Hypothalamus (tissue), 51 donors: ENCODE measurements at regions not wholly inside any gene's neighbourhood (a gene's known extent, or its start where the extent isn't known, plus 50 kb on each side); places are given as distances from the start of the nearest gene placed in this dataset.
"Not testable (repeated sequence)": the region's sequence is repeated elsewhere in the genome, so short reads cannot be mapped to it uniquely, and the experiment has no call there.

Experiments
- DNase-seq, 51 donors: peaks; one replicate each; lab custom pipeline; 2025; lab: John Stamatoyannopoulos, UW

DNA sequence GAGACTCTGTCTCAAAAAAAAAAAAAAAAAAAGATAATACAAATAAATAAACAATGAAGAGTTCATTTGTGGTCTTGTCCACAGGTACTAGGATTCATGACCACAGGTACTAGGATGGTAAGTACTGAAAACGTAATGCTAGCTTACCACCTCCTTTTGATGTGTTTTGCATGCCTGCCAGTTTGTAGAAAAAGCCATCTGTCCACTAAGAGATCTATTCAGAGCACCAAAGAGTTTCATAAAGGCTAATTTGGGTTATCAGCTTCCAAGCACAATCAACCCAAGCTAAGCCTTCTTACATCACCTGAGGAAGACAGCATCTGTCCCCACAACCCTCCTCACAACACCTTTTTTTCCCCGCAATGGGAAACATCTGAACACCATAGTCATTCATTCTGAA lies 477.2 kb downstream of the ZEB2 start:
- DNase-seq, result no peak

DNA sequence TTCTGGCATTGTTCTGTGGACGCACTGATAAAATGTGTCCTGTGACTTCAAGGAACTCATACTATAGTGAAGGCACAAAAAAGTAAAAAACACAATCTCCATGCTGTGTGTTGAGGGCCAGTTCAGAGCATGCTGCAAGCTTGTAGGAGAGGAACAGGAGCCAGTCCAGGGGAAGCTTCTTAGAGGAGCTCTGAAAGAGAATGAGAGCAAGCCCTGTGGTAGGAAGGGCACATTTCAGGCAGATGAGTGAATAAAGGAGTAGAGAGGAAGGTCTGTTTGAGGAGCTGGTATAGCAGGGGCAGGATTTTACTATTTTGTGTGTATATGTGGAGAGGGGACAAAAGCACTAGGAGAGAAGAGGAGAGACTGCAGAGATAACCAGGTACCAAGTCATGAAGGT lies 478.3 kb downstream of the ZEB2 start:
- DNase-seq, result no peak

DNA sequence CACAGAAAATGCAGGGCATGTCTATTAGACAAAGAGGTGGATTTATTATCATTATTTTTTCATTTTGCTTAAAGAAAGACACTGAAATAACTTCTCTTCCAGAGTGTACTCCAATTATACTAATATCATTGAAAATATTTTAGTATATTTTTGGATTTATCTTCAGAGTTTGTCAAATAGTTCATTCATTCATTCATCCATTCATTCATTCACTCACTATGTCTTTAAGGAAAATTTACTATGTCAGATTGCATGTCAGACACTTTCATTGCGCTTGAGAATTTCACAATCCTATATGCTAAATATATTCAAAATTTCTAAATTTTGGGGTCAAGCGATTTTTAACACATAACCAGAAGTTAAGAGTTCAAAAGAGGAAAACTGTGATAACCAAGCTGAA lies 479.1 kb downstream of the ZEB2 start:
- DNase-seq, result no peak

DNA sequence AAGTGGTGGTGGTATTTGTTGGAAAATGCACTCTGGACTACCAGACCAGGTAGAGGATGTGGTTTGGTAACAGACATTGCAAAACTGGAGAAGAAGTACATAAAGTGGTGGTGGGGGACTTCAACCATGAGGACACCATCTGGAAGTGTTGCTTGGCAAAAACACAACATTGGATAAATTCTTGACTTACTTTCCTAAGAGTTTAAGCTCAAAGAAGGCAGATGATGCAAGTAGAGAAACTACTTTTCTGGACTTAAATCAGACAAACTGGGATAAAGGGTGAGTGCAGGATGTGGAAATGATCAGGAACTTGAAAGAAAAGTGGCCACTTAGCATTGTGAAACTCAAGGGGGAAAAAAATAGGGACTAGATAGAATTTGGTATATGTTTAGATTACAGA lies 487.4 kb downstream of the ZEB2 start:
- no peak for DNase-seq

DNA sequence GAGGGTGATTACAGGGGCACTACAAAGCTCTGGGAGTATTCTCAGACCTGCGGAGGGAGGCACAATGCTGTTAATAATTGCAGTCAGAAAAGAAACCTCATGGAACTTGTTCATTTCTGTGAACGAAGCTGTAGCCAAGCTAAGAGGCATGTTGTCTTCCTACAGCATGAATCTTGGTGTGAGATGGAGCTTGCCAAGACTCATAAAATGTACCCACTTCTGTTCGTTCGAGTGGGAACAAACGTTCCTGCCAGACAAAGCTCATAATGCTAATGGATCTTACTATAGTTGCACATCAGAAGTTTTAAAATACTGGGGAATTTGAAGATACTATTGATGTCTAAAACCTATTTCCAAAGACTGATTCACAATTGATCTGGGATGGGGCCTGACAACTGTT lies 489.1 kb downstream of the ZEB2 start:
- DNase-seq, result peak in 1 of 51 donors; percentile 4

DNA sequence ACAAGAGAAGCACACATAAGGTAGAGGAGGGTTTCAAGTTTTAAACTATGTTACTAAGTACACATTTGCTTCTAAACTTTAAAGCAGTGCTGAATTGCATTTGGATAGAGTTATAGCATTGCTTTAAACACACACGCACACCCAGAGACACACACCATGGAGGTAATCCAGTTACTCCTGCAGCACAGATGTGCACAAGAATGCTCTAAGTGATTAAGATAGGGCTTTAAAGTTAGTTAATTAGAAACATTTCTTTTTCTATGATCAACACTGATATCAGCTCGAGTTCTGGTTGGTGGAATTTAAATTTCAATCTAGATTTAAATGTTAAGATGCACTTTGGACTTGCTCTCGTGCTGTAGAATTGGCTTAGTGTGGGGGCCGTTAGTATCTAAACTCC lies 492.3 kb downstream of the ZEB2 start:
- DNase-seq, result no peak

DNA sequence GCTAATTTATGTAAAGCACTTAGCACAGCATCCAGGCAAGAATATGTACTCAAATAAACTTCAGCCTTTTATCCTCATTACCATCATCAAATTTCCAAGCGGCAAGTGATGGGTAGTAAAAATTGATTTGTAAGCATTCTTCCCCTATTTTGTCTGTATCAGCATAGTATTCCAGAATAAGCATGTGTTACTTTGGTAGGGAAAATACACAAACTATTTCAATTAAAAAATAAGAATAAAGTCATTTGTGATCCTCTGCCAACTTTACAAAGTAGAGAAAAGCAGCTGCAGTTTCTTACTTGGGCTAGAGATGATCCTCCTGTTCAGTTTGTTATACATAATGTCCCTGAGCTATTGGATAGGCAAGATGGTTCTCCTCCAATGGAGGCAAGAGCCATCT lies 493.2 kb downstream of the ZEB2 start:
- no peak for DNase-seq

DNA sequence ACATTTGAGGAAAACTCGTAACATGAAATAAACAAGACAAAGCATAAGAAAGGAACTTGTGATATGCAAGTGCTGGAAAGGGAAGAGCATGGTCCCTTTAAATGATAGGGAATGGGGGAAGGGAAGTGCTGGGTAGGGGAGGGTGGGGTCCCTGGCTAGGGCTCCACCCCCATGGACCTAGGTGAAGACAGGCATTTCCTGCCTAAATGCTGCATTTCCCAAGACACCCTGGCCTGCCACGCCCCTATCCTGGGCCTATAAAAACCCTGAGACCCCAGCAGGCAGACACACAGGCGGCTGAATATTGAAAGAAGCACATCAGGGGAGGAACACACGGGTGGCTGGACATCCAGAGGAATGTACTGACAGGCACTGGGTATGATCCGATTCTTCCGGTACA lies 499.9 kb downstream of the ZEB2 start:
- no peak for DNase-seq

DNA sequence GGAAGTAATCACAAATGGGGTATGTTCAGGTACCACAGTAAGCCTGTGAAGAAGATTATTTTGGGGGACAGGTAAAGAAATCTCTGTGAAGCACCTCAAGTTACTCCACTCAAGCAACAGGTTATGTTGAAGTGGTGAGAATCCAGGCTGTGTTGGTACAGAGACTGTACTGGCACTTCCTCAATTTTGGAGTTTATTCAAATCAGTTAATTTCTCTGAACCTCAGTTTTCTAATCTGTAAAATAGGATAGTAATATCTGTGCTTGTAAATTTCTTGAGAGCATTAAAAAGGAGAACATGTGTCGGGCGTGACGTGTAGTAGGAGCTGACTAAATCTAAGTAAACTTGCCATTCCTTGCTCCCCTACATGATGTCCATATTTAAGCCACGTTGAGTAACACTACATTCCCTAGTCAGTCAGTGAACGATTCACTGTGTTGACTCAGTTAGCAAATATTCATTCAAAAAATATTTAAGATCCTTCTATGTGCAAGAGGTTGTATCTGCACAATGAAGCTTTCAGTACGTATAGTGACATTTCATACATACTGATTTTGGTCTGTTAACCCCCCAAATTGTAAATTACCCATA lies 504.2 kb downstream of the ZEB2 start:
- DNase-seq, result no peak

DNA sequence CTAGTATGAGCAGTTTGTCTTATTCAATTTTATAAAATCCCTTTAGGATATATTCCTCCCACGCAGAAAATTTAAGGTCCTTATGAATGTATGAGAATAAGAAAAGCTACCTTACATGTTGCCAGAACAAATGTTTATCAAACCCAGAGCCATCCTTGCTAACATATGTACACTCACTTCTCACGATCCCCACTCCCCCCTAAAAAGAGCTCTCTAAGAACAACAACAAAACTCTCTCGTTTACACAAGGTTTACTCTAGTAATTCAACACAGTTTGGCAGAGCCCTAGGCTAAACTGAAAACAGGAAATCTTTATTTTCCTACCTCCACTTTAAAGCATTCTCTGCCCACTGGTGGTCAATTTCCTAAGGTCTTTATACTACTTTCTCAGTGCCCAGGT lies 504.9 kb downstream of the ZEB2 start:
- no peak for DNase-seq

DNA sequence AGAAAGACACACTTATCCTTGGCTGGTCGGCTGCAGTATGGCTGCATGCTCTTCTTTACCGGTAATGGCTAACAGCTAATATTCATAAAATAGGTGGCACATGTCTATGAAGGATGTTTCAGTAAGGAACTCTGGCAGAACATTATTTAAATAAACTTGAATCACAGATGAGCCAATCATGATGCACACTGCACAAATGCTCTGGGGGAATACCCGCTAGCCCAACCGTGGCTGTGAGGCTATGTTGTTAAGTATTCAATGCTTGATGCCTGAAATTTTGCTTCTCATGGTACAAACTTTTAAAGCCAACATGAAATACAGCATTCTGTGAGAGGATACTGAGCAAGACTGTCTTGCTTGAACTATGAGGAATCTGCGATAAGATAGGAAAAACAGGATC lies 505.8 kb downstream of the ZEB2 start:
- no peak for DNase-seq

DNA sequence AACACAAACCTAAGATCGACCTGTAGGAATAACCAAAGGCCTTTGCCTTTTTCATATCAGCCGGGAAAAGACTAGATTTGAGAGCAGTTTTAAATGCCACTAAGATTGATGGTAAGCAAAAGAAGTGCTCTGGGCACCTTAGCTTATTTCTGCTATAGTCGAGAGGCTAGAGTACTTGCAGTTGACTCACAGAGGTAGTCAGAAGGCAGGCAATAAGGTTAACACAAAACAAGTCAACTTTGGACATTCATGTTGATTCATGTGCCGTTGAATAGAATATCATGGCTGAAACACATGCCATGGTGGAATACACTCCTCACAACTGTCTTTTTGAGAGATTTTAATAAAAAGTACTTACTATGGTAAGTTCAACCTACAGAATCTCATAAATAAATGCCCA lies 507.6 kb downstream of the ZEB2 start:
- no peak for DNase-seq

DNA sequence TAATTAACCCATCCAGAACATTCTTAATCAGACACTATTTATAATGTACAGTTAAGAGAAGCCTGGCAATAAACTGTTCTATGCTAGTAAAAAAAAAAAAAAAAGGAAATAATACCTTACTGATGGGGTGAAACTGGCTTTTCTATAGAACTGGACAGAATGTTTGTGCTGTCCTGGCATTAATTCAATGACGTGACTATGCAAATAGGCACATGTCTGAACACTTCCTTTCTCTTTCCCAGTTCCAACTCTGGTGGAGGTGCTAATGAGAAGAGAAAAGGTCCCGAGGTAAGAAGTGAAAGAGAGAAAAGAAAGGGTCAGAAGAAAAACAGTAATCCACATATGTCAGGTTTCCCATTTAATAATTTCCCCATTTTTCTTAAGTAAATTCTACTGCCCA lies 508.4 kb downstream of the ZEB2 start:
- no peak for DNase-seq

DNA sequence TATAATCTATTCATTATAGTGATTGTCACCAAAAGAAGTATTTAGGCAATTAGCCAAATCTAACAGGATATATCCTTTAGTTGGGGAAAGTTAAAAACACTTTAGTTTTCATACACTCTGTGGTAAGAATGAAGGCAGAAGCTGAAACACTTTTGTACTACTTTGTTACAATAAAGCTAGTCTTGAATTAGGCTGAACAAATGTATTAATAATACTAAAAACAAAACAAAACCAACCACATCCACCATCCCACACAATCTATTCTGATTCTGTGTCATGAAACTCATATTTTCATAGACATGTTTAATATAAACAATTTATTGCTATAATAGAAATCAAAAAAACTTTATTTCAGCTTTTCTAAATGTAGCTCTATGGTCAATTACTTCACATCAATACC lies 508.8 kb downstream of the ZEB2 start:
- no peak for DNase-seq

DNA sequence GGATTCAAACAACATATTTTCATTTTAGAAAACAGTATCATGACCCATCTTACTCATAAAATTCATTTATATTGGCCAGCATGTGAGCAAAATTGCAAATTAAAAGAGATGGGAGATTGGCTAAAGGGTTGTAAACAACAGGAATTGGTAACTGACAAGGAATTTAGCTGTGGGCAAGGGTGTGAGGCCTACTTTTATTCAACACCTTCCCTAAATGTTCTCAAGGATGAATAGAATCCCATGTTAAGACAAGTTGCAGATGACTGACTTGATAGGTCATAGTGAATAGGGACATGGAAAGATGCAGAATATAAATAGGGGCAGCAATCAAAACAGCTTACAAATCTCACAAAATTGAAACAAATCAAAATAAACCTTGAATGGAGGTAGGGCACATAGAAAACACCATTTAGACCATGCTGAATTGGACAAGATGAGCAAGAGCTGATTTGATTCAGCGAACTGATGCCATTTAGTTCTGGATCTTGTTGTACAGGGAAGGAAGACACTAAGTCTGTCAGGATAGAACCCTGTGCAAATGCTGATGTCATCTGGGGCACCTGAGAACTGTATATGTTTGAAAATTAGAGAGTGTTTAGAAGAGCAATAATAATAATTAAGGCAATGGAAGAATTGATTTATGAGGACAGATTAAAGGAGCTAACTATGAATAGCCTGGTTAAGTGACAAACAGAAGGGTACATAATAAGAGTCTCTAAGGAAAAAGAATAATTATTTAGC lies 509.7 kb downstream of the ZEB2 start:
- DNase-seq, result no peak

DNA sequence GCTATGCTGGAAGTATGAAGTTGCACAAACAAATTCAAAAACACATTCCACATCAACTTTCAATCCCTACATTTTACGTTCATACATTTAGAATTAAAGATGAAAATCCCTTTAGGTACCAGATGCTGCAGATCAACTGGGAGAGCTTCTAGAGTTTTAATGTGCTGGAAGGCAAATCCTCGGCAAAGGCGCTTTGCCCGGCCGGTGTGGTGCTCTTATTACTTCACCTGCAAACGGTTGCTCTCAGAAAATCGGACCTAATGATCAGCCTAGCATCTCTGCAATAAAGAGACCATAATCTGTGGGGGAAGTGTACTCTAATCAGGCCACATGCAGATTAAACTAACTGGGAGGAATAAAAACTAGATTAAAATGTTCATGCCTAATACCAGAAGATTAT lies 513.8 kb downstream of the ZEB2 start:
- no peak for DNase-seq

DNA sequence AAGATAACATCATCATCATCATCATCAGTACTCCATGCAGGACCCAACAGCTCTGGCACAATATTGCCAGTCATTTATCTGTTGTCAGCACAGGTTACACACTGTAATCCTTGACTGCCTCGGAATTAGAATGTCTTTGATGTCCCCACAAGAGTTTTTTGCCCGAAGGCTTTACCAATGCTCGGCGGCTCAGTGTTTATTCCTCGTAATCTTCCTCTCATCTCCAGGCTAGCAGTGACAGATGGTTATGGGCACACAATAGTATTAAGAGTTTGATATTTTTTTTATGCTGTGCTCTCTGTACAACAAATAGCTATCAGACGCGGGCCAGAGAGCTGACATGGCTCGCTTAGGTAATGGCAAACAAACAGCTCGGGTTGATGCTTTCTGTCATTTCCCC lies 515.2 kb downstream of the ZEB2 start:
- no peak for DNase-seq

DNA sequence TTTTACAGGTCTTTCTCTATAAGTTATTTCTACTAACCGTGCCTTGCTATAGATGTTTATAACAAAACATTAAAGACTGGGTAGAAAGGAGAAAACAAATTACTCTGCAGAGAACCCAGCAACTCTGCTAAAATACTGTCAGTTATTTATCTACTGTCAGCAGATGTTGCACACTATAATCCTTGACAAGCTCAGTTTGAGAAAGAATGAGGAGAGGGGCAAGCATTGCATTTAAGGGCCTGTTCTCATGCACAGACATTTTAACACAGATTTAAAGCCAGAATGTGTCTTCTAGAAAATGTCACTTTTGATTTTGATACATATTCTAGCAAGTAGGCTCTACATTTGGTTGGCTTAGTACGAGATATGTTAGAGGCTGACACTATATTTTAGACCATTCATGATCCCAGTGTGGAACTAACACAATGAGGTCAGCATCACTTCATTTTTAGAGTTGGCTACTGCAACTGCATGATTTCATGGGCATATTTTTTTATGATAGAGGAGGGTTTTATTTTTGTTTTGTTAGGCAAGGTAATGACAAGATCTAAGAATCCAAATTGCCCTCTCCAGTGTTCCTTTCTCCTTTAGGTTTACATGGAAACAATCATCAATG lies 516.4 kb downstream of the ZEB2 start:
- DNase-seq, result no peak

DNA sequence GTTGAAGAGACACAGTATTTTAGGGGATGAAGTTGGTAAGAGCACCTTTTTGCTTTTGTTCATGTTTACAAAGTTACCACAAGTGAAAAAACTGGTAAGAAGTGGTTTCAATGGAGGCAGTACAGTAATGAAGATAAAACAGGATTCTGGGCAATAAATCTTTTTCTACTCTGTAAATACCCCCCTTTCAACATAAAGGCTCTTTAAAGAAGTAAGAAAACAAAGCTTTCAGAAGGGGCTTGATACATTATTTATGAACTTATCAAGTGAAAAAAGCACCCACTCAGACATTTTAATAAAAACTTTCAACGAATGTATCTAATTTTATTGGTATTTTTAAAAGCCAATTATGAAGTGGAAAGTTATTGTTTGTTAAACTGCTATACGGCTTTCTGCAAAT lies 522.9 kb downstream of the ZEB2 start:
- DNase-seq, result no peak

DNA sequence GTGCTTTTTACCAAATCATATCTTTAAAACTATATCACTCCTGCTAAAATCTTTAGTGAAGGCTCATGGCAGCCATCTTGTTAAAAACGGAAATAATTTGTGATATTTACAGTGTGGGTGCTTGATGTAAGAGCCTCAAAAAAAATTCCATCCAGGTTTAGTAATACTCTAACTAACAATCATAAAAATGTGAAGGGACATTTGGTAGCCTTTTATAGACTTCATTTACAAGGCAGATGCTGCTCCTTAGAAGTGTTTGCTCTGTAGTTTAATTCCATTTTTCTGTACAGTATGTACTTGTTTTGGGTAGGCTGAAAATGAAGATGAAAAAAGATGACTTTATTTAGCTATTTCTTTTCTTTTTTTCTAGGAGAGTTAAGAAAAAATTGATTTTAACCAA lies 525.0 kb downstream of the ZEB2 start:
- DNase-seq, result no peak

DNA sequence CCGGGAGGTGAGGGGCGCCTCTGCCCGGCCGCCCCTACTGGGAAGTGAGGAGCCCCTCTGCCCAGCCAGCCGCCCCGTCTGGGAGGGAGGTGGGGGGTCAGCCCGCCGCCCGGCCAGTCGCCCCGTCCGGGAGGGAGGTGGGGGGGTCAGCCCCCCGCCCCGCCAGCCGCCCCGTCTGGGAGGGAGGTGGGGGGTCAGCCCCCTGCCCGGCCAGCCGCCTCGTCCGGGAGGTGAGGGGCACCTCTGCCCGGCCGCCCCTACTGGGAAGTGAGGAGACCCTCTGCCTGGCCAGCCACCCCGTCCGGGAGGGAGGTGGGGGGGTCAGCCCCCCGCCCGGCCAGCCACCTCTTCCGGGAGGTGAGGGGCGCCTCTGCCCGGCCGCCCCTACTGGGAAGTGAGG lies 528.3 kb downstream of the ZEB2 start:
- DNase-seq, result not testable (repeated sequence)

DNA sequence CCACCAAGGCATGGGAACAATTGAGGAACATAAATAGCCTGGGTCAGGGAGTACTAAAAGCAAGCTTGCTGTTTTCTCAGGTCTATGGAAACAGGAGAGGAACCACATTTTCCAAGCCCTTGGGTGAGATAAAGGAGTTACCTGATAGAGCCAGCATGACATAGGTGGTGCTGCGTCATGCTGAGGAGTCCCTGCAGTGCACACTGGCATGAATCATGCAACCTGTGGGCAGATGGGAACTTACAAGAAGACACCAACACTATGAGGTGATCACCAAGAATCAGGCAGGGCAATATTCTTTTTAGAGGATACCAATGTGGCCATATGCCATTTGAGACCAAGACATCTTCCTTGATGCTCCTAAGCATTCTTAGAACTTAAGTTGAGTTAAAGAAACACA lies 531.8 kb downstream of the ZEB2 start:
- no peak for DNase-seq

DNA sequence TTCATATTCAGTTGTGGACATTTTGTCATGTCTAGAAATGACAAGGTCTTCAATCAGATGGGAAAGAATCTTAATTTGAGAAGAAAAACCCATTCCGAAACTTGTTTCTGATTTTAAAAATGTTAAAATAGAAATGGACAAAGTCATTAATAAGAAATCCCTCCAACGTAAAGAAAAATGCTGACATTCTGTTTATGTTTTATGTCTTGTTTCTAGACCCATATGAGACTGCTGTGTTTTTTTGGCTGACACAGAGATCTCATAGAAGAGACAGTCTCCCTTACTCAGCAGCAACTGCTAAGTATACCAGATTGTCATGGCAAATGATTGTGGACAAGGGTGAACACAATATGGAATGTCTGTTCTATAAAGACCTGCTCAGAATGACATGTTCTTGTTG lies 538.5 kb downstream of the ZEB2 start:
- DNase-seq, result no peak
